Bone marrow (tissue), 2 donors: ENCODE measurements at regions not wholly inside any gene's neighbourhood (a gene's known extent, or its start where the extent isn't known, plus 50 kb on each side); places are given as distances from the start of the nearest gene placed in this dataset.
"Not testable (repeated sequence)": the region's sequence is repeated elsewhere in the genome, so short reads cannot be mapped to it uniquely, and the experiment has no call there.

ENCODE experiments used
- DNase-seq, 2 donors: peaks; one replicate each; lab custom pipeline; 2025; lab: John Stamatoyannopoulos, UW

DNA sequence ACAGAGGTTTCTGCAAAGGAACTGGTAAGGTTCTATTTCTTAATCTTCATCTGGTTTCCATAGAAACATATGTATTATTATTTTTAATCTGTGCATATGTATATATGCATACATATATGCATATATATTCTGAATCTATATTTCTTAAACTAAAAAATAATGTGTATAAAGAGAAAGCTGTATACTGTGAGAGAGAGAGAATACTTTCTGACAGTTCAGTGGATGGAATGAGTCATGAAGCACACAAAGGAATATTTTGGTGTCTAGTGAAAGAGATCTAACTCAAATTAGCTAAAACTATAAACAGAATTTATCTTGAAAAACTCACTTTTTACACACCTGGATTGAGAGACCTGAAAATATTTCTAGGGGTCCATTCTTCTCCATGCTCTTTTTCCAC is 1929.3 kb upstream of the LRRTM1 start:
- no peak for DNase-seq

DNA sequence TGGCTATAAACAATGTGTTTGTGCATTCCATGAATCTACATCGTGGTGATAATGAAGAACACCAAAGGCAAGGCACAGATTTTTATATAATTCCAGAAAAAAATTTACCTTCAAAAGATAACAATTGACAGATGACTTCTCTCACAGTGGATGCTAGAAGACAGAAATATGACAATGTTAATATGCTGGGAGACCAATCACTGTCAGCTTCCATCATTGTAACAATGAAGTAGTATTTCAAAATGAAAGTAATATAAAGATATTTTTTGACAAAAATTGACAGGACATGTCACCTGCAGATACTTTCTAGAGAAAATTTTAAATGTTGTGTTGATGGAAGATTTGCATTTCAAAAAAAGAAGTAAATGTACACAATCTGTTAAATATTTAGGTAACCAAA is 1925.9 kb upstream of the LRRTM1 start:
- no peak for DNase-seq

DNA sequence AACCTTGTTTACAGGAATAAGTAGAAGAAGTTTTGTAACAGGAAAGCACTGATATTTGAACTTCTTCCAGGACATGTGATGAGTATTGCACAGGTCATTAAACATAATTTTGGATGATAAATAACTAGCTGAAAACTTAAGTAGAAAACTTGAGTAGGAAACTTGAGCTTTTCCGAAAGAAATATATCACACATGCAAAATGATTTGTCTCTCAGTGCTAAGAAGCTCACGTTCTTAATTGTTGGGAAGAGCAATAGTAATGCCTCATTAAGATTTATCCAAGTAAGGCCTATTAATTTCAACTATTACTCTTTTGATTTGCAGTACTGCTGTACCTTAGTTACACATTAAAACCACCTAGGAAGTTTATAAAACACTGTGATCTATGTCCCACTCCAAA is 1921.9 kb upstream of the LRRTM1 start:
- no peak for DNase-seq

DNA sequence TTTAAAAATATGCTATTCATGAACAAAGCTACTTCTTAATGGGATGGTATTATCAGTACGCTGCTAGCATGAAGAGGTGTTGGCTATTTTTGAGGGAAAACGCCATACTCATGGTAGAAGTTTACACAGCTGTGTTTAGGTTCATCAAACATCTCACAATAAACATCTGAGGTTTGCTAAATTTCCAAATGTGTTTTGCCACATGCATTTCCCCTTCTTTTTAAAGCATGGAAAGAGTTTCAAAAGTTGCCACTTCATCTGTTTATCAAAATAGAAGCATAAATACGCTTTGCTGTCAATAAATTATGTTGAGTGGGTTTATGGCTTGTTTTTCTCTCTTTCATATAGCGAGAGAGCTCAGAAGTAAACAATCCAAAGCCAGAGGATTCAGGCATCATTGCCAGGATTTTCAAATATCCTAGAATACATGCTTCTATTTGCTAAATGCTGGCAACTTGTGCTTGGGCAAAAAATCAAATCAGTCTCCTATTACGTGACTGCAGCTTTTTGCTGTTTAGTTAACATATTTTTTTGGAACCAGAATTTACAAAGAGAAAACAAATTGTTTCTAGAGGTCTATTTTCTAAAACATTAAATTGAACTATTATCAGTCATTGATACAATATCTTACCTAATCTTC is 1919.9 kb upstream of the LRRTM1 start:
- DNase-seq, result no peak

DNA sequence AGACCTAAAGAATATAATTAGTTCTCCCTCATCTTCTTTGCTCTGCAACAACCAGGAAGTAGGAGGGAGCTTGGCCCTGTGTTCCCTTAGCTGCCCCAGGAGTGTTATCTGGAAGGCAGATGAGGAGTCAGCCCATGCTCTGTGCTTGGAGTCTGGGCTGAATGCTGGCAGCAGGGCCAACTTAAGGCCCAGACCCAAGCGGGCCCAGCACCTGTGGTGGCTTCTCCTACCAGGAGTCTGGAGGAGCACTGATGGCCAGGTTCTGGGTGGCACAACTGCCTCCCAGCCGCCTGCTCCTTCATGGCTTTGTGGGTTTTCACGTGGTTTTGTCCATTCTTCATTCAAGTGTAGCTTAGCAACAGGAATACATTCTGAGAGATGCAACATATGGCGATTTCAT is 1910.7 kb upstream of the LRRTM1 start:
- no peak for DNase-seq

DNA sequence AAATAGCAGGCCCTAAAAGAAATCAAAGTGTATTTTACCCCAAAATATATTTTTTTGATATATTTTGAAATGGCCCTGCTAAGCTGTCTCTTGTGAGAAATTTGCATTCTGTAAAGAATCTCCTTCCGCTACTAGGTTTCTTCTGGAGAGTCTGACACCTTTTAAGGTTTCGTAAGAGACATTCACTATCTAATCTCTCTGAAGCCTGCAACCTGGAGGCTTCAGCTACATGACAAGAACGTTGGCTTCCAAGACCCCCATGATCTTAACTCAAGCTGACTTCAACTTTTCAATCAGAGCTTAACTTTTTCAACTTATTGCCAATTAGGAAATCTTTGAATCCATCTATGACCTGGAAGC is 1894.9 kb upstream of the LRRTM1 start:
- no peak for DNase-seq

DNA sequence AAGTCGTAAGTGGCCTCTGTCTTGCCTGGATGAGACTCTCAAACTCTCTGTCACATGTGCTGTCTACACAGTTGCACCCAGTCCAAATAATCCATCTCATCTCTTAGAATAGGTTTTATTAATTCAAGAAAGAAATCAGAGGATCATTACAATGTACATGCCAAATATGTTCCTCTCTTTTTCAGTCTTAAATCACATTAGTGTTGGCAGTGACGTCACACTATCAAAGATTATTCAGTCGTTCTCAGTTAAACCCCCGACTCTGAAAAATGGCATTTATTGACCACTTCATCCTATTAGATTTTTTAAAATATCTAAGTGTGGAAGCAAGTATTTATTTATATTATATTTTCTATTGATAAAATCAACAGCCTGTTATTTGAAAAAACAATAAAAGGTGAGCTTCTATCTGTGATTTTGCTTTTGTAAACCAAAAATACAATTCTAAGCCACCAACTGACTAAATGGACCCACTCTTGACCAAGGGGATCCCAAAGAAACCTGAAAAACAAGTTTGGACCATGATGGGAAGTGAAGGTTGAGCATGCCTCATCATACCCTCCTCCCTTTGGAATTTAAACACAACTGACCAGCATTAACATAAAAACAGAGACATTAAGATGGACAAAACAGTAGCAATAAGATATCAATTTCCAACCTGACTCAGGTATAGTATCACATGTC is 1894.4 kb upstream of the LRRTM1 start:
- DNase-seq, result no peak

DNA sequence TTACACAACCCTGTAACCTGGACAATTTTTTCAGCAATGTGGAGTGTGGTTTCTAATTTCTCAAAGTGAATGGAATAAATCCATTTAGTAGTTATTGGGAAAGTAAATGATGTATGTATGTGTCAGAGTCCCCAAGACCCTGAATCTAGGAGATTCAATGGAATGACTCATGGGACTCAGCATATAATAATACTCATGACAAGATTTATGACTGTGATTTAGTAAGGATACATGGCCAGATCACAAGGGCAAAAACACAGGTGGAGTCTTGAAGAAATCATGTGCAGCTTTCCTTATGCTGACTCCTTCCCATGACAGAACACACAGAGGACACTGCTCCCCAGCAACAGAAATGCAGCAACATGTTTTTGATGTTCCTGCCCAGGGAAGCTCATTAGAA is 1877.7 kb upstream of the LRRTM1 start:
- DNase-seq, result no peak

DNA sequence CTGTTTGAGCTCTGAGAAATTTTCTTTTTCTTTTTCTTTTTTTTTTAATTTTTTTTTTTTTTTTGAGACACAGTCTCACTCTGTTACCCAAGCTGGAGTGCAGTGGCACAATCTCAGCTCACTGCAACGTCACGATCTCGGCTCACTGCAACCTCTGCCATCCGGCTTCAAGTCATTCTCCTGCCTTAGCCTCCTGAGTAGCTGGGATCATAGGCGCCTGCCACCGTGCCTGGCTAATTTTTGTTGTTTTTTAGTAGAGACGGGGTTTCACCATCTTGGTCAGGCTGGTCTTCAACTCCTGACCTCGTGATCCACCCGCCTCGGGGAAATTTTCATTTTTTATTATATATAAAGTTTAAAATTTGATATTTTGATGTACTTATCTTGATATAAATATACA is 1870.7 kb upstream of the LRRTM1 start:
- not testable (repeated sequence) for DNase-seq

DNA sequence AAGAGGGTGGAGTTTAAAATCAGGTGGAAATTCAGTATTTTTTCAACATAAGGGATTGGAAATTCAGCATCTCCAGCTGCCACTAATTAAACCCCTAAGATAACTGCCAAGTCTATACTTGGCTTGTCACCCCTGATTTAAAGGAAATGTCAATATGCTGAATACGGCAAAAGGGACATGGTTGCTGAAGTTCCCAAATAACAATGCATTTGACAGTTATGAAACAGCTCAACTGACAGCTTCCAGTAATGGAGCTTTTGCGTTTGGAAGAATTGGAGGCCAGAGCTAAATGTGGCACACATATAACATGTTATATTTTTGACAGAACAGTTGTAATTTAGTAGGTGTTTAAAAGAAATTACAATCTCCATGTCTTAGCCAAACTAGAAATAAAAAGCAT is 1867.9 kb upstream of the LRRTM1 start:
- no peak for DNase-seq

DNA sequence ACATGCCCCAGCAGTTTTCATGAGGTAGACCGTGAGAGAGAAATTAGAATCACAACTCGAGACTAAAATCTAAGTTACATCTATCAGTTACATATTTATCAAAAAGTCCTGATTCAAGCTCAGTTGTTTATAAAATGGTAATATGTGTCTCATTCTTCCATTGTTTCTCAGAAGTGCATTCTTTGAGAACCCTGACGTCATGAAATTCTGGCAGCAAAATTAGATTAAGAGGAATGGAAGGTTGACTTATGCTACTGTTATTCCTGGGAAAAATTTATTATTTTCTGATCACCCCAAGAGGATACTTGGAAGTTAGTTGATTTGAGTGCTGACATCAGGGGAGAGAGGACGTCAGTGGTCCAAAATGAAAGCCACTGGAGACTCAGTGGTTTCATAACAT is 1864.8 kb upstream of the LRRTM1 start:
- DNase-seq, result no peak

DNA sequence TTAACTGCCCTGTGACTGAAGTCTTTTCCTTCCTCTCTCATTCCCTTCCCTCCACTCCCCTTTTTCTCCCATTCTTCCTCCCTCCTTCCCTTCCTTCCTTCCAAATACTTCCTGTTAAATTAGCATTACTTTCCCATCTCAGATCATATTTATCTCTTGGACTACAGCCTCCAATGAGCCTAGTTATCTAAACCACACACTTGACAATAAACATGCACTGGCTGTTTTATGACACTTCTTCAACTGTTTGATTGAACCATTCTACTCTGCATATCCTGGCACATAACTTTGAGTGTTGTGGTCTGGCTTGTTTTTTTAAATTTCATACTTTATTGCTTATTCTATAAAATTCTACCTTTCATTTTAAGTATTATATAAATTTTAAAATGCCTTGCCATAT is 1860.8 kb upstream of the LRRTM1 start:
- DNase-seq, result no peak

DNA sequence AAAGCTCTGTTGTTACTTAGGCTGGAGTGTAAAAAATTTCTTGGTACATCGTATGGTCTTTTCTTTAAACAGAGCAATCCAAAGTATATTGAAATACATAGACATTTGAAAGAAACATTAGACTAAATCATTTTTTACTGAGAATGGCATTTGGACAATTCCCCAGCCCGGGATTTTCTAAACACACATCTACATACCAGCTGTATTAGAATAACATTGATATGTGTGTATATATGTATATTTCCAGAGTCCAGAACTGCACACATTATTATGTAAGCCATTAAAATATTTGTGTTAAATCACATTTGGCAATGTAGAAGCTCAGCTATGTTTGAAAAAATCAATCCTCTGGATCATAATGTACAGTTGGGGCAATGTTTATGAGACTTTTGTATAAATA is 1853.6 kb upstream of the LRRTM1 start:
- DNase-seq, result no peak

DNA sequence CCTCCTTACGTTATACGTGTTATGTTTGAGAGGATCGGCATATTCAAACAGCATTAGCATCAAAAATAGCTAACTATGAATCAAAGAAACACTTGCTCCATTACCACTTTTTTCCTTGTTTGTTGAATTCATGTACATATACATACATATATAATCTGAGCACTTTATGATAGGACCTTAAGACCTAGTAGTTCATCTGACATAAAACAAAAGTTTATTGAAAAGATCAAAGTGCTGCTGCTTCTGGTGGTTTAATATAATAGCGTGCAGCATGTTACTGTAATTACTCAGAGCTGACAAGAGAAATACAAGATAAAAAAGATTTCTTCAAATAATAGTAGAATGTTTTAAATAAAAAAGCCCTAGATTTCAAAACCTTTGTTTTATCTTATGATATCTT is 1850.9 kb upstream of the LRRTM1 start:
- DNase-seq, result no peak

DNA sequence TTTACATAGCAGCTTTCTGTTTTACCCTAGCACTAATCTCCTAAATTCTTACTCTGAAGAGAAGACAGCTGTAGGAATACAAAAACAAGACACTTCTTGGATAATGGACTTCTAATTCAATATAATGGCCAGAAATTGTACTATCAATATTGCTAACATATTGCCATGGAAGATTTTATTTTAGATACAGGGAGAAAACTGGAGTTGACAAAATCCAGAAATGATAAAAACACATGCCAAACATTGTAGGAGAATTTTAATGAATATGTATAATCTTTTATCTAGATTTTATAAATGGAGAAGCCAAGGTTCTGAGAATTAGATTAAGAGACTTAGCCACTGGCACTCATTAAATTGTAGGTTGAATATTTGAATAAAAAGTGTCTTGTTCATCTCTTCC is 1838.8 kb upstream of the LRRTM1 start:
- no peak for DNase-seq

DNA sequence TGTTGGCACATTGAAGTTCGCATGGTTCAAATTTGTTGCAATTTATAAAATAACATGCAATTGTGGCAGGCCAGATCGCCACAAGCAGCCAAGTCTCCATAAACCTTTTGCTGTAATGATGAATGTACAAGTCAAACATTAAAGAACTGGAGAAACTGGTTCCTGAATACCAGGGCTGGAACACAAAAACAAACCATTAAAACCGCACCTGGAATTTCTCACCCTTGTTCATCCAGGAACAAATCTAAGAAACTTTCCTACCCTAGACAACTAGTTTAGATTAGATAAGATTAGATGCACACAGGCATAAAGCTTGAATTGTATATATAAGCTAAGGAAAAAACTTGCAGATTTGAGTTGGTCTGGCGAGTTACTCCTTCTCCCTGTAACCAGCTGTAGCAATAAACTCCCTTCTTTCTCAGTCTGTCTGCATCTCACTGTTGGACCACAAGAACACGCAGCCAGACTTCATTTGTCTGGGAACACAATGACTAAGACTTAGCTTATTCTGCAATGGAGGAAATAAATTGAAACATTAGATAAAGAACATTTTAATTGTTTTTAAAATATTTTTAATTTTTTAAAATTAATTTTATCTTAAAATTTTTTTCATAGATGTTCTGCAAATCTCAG is 1835.5 kb upstream of the LRRTM1 start:
- DNase-seq, result no peak

DNA sequence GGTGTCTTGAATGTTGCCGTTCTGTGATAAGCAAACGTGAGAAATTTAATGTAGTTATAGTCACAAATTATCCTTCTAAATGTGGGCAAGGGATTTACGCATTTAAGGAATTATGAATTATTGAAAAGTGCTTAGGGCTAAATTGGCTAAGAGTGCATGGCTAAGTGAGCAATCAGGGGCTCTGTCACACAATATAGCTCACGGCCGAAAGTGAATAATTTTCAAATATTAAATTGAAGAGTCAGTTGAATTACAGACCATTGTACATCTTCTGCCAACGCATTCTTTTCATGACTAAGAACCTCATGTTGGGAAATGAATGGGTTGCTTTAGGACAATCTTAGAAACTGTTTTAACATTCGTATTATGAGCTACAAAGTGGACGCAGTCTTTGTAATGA is 1832.9 kb upstream of the LRRTM1 start:
- no peak for DNase-seq

DNA sequence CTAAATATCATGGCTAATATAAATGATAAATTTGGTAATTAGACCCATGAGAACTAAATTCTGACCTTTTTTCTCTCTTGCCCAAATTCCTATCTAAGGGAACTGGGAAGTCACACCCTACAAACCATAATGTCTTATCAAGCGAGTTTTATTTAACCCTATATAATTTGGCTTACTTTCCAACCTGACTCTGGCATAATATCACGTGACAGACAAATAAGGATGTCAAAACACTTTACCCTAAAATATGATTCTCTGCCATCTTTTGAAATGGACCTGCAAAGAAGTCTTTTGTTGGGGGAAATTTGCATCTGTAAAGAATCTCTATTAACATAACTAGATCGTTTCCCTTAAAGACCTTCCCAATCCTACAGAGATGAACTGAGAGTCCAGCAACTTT is 1823.5 kb upstream of the LRRTM1 start:
- no peak for DNase-seq

DNA sequence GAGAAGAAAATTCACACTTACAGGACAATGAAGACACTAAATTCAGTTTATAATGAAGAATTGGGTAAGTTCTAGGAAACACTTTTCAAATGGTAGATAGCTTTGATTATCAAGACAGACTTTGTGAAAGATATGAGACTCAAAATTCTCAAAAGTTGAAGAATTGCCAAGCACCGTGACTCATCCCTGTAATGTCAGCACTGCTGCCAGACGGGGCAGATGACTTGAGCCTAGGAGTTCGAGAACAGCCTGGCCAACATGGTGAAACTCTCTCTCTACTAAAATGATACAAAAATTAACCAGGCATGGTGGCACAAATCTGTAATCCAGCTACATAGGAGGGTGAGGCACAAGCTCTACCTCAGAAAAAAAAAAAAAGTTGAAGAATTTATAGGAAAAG is 1820.1 kb upstream of the LRRTM1 start:
- DNase-seq, result no peak

DNA sequence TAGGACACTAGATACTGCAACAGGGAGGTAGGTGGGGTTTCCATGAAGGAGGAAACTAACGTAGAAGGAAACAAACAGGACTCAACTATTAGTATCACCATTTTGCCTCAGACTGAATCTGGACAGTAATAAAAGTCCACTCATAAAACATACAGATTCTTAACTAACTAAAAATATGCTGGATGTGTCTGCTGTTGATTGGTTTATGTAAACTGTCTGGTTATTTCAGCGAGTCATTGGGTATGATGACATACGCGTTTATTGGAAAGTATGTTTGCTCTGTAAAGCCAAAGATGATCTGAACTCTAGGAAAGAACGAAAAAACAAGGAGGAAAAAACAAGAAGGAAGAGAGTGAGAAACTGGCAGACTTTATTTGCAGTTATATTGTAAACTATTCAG is 1816.1 kb upstream of the LRRTM1 start:
- DNase-seq, result no peak

DNA sequence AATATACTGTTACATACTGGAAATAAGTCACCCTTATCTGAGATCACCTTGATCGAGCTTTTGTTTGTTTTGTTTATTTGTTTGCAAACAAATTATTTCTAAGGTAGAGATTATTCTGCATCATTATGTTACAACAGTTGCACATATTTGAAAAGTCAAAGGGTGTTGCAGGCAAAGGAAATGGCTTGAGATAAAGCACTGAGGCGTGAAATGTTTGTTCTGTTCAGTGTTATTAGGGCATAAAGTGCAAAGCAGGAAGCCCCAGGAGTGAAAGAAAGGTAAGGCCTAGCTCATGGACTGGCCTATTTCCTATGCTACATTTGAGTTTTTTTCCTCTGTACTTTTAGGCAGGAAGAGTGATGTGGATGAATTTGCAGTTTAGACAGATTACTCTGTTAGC is 1815.6 kb upstream of the LRRTM1 start:
- DNase-seq, result no peak

DNA sequence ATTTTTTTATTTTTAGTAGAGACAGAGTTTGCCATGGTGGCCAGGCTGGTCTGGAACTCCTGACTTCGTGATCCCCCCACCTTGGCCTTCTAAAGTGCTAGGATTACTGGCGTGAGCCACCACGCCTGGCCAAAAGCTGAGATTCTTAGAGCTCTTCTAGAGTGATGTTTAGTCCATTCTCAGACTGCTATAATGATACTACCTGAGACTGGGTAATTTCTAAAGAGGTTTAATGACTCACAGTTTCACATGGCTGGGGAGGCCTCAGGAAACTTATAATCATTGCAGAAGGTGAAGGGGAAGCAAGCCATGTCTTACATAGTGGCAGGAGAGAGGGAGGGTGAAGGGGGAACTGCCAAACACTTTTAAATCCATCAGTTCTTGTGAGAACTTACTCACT is 1804.9 kb upstream of the LRRTM1 start:
- DNase-seq, result no peak

DNA sequence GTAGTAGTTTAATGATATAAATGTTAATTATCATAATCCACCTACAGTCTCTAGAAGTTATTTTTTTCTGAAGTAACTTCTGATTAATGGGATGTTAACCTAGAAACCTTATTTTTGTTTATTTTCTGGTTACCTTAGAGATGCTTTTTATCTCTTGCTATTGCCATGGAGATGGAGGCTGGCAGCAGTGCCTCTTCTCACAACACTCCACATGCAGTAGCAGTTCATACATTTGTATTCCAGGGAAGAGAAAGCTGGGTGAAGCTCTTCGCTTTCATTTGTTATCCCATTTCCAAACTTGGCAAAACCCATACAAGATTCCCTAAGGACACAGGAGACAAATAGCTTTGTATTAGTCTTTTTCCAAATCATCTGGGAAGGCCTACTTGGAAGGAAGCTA is 1794.1 kb upstream of the LRRTM1 start:
- DNase-seq, result no peak

DNA sequence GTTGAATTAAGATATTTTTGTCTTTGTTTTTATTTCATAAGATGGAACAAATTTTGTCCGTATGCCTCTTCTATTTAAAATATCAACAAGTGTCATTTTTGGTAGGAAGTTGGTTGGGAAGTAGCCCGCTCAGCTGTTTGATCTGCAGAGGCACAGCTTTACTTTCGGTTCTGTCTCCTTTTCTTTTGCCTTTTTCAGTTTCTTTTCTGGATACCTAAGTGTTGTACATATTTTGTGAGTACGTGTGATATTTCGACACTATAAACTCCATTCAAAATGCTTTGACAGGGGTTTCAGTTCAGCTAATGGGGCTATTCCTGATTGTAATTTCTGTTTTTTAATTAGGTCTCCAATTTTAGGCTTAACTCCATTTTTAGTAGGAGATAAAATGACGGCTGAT is 1785.0 kb upstream of the LRRTM1 start:
- no peak for DNase-seq
